ENCODE measurements at regions not wholly inside any gene's neighbourhood (a gene's known extent, or its start where the extent isn't known, plus 50 kb on each side); places are given as distances from the start of the nearest gene placed in this dataset.
A peak's percentile ranks its signal among the peaks of the same experiment; 100 is the strongest.
"Not testable (repeated sequence)": the region's sequence is repeated elsewhere in the genome, so short reads cannot be mapped to it uniquely, and the experiment has no call there.

DNA sequence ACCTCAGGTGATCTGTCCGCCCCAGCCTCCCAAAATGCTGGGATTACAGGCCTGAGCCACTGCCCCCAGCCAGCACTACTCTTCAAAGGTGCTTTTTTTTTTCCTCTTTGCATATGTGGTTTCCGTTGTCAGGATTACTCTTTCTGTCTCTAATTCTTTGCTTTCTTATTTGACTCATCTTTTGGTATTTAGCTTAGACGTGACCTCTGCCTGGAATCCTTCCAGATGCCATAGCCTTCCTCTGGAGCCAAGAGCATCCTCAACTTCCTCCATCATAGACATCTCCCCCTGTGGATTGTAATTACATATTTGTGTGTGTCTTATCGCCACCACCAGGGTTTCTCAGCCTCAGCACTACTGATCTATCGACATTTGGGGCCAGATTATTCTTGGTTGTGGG lies 84.4 kb upstream of the XYLT1 start:
- peak; percentile 22 for DNase-seq (ENCODE audit: low spot score)

- no peak for DNase-seq (ENCODE audit: low spot score)
Observed at GRCh38 chr16:17552351-17552750, 81.6 kb upstream of the XYLT1 start.

- DNase-seq (ENCODE audit: low spot score), result not testable (repeated sequence)
Observed at GRCh38 chr16:17551682-17552081, 80.9 kb upstream of the XYLT1 start.

- no peak for DNase-seq (ENCODE audit: low spot score)
Observed at GRCh38 chr16:17548825-17549224, 78.1 kb upstream of the XYLT1 start.

- DNase-seq (ENCODE audit: low spot score), result no peak
Observed at GRCh38 chr16:17544785-17545184, 74.0 kb upstream of the XYLT1 start.

- no peak for DNase-seq (ENCODE audit: low spot score)
Observed at GRCh38 chr16:17544304-17544703, 73.5 kb upstream of the XYLT1 start.

- no peak for DNase-seq (ENCODE audit: low spot score)
Observed at GRCh38 chr16:17543073-17543472, 72.3 kb upstream of the XYLT1 start.

DNA sequence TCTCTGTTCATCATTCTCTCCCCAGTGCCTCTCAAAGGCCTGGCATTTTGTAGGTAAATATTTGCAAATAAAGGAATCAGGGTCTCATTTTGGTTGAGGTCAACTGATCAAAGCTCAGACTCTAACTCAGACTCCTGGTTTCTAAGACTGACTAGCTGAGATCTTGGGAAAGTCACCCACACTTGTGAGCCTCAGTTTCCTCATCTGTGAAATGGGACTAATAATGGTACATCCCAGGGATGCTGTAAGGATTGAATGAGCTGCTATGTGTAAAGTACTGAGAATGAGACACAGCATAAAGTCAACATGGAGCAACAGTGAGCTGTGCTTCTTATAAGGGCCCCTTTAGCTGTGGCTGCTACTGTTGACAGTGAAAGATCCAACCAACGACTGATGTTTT lies 70.6 kb upstream of the XYLT1 start:
- no peak for DNase-seq (ENCODE audit: low spot score)

DNA sequence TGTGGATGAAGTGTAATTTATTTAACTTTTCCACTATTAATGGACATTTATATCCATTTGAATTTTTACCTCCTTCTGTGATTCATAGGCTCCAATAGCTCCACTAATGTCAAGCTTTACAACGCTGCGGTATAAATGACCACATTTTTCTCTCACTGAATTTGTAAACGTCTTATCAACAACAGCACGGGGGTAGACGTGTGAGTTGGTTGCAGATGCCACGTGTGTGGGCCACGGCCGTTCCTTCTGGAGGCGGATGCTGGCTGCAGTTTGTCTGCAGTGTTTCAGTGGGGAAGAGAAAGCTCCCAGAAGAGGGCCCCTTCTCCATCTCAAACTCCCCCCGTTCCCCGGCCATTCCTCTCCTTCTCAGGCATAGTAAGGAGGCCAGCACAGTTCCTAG lies 68.2 kb upstream of the XYLT1 start:
- DNase-seq (ENCODE audit: low spot score), result peak; percentile 21

DNA sequence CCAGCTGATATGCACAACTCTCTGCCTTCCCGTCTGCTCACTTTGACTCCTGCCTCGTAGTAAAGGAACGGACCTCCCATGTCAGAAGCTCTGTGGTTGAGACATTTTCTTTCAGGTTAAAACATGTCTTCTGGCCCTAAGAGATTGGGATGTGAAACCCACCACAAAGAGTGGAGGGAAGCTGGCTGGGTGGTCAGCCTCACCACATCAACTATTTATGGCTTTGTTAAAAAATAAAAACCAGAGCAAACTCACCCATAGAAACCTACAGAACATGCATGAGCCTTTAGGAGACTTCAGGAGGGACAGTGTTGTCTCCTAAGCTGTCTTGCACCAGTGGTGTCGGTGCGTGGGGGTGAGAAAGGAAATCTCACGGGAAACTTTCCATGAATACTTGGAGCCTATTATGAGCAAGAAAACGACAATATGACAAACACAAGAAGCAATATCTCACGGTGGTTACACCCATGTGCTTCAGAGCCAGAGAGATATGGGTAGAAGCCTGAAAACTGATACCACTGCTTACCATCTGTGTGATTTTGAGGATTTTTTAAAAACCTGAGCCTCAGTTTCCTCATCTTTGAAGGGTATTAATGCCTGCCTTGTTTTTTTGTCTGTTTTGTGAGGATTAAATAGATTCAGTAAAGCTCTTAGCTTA lies 61.7 kb upstream of the XYLT1 start:
- no peak for DNase-seq (ENCODE audit: low spot score)

DNA sequence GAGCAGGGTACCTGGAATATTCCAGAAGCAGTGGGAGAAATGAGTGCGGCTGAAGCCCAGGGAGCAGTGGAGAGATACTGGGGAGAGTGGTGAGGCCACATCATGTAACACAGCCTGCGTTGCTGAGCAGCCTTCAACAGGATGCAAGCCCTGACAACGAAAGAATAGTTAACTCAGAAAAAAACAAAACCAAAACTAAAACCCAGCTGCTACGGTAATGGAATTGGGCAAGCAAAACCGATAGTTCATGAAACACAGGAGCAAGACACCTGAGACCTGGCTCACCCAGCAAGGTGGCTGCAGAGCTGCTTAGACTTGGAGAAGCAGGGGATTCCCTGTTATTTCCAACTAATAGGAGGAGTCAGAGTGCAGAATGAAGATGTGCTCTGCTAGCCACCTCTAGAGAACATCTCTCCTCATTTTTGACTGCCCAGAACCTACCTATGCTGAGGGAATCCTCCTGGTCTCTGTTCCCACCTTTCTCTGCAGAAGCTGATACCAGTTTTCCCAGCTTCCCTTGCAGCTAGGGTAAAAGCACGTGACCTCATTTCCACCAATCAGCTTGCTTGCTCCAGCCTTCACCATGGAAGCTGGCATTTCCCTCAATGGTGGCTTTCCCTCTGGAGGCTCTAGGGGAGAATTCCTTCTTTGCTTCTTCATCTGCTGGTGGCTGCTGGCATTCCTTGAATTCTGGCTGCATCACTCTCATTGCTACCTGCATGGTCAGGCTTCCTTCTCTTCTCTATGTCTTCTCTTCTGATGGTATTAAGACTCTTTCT lies 59.4 kb upstream of the XYLT1 start:
- DNase-seq (ENCODE audit: low spot score), result no peak

- no peak for DNase-seq (ENCODE audit: low spot score)
Observed at GRCh38 chr16:17526956-17527937, 56.5 kb upstream of the XYLT1 start.

DNA sequence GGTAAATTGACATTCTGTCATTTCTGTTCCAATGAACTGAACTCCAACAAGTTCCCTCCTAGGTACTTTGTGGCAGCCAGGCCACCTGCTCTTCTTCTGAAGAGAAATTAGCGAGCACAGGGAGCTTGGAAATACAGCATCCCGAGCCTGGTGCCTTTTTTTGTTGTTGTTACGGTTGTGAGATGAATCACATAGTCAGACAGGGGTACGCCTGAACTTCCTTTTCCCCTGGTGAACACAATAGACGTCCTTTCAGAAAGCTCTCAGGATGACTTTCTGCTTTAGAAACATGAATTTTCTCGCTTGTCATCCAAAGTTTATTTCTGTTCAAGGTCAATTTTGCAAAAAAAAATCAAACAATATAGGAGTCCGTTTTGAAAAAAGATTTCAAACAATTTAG lies 53.9 kb upstream of the XYLT1 start:
- no peak for DNase-seq (ENCODE audit: low spot score)

- peak; percentile 29 for DNase-seq (ENCODE audit: low spot score)
Observed at GRCh38 chr16:17520561-17520960, 49.8 kb upstream of the XYLT1 start.

Measured in AG08396 (cell line).